ENCODE measurements at regions not wholly inside any gene's neighbourhood (a gene's known extent, or its start where the extent isn't known, plus 50 kb on each side); places are given as distances from the start of the nearest gene placed in this dataset.

DNA sequence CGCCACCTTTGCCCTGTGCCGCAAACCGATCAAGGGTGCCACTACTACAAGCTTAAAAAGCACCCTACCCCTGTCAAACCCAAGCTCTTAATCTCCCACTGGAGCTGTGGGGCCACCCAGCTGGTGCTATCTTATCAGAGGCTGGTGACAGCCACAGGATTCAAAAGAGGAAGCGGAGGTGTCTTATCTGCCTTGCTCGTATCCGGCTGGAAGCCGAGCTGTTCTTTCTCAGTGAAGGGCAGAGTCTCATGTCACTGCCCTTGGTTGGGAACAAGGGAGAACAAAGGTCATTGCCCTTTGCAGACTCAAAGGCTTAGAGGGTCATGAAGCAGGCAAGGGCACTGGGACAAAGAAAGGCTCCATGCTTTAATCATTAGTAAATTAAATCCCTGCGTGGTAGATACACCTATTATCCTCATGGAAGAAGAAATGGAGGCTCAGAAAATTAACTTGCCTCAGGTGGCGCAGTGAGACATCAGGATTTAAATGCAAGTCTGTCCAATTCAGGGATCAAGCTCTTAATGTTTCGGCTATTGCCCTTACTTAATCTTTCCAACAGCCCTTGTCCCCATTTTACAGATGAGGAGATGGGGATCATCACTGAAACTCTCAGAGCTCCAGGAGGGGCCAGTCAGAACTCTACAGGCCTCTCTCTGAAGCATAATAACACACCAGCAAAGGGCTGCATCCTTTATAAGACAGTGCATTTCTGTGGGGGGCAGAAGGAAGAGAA lies 360.0 kb upstream of the PROK2 start:
- DNase-seq = no peak

- DNase-seq = no peak
Measured at GRCh38 chr3:72143966-72144717, 359.2 kb upstream of the PROK2 start.

DNA sequence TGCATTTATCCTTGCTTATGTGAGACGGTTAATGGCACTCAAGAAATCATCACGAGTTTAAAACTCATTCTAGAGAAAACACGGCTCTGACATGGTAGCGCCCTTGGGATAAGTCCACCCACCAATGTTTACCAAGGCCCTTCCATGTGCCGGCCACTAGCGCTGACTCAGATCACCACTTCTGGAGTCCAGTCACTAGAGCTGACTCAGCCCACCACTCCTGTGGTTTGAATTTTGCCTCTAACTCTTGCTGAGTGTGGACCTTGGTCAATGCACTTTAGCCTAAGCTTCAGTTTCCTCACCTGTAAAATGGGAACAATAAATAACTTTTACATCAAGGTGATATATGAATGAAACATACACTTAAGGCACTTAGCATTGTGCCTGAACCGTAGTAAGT lies 358.4 kb upstream of the PROK2 start:
- no peak for DNase-seq

GRCh38 chr3:72142028-72142427 lies 357.1 kb upstream of the PROK2 start:
- no peak for DNase-seq

DNA sequence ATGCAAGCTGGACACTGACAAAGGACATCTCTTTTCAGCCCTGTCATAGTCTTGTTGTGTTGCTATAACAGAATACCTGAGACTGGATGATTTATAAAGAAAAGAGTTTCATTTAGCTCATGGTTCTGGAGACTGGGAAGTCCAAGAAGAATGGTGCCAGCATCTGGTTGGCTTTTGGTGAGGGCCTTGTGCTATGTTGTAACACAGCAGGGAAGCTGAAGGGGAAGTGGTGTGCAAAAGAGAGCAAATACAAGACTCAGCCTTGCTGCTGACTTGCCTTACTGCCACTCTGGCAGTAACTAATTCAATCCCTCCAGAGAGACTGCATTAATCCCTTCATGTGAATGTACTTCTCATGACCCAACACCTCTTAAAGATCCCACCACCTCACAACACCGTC lies 356.3 kb upstream of the PROK2 start:
- no peak for DNase-seq

DNA sequence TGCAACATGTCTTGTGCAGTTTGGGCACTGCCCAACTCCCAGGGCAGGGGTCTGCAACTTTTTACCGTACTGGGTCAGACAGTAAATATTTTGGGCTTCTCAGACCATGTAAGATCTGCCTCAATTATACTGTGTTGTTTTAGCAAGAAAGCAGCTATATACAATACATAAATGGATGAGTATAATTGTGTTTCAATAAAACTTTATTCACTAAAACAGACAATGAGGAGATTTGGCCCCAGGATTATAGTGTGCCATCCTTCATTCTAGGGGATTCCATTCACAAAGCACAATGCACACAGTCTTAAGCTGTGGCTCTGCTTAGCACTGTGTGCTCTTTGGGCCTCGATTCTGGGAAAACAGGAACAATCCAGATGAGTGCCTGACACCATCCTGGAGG lies 354.4 kb upstream of the PROK2 start:
- DNase-seq = no peak

- DNase-seq = no peak
Measured at GRCh38 chr3:72137865-72138861, 353.2 kb upstream of the PROK2 start.

- no peak for DNase-seq
Measured at GRCh38 chr3:72135636-72136035, 350.7 kb upstream of the PROK2 start.

- DNase-seq = no peak
Measured at GRCh38 chr3:72134989-72135451, 350.1 kb upstream of the PROK2 start.

DNA sequence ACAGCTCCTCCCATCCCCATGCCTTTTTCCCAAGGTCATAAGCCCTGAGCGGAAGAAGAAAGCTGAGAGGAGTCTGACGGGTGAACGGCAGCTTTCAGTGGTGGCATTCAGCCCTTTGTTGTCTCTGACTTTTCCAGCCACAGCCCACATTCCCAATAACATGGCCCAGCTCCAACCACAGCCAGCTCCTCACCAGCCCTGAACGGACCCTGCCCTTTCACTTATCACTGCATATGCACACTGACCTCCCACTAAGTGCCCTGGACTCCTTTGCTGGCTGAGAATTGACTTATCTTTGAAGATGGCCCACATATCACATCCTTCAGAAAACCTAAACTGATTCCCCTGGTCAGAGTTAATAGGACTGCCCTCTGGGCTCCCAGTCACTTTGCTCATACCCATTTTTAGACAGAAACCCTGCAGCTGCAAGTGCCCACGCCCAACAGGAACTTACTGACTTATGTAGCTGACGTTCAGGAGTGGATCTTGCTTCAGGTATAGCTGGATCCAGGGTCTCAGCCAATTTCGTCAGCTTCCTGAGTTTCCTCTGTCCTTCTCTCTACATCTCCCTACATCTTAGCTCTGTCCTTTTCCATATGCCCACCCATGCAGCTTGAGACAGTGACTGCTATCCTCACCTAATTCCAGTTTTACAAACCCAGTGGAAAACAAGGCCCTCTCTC lies 348.5 kb upstream of the PROK2 start:
- DNase-seq = no peak

GRCh38 chr3:72131899-72132298 lies 347.0 kb upstream of the PROK2 start:
- DNase-seq = no peak

GRCh38 chr3:72130565-72130964 lies 345.6 kb upstream of the PROK2 start:
- DNase-seq = no peak

DNA sequence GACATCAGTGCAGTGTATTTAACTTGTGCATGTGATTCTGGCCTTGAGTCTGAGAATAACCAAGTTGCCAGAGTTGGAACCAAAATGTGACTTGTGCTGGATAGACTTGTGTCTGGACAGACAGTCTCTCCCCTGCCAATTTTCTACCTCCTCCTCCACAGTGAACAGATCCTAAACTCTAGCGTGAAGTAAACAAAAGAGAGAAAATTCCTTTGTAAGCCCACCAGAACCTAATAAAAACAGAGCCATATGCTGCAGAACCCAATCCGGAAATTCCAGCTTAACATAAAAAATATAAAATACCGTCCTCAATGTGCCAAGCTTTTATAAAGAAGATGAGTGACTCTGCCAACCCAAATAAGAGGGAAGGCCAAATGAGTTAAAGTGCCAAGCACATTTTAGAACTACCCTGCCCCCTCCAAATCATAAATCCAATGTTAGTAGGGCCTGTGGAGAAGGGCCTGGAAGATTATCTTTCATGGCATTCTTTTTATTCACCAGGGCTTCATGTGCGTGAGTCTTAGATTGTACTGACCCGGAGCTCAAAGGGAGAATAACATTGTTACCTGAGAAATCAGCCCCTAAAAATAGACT lies 344.6 kb upstream of the PROK2 start:
- no peak for DNase-seq

DNA sequence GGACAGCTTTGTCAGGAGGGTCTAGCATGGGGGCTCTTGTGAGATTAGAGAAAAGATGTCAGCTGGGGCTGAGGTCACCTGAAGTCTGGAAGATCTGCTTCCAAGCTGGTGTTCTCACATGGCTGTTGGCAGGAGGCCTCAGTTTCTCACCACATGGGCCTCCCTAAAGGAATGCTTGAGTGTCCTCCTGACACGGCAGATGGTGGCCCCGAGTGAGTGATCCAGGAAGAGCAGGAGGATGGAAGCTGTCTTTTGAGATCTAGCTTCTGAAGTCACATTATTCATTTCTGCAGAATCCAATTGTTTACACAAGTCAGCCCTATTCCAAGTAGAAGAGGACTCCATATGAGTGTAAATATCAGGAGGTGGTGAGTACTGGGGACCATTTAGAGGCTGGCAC lies 344.0 kb upstream of the PROK2 start:
- no peak for DNase-seq

DNA sequence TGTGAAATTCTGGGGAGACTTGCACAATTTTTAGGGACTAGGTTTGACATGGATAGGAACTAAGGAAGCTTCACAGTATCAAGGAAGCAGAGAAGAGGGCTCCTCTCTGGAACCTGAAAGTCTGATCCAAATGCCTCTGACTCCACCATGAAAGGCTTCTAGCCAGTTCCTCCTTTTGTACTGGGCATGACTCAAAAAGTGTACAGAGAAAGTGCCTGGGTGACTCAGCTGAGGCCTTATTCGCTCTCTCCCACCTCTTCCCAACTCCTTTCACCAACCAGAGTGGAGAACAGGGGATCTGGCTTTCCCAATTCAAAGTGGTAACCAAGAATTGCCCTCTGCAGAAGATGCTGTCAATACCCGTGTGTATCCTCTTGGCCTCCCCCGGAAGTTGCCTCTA lies 342.9 kb upstream of the PROK2 start:
- DNase-seq = no peak

GRCh38 chr3:72127224-72127612 lies 342.3 kb upstream of the PROK2 start:
- no peak for DNase-seq

DNA sequence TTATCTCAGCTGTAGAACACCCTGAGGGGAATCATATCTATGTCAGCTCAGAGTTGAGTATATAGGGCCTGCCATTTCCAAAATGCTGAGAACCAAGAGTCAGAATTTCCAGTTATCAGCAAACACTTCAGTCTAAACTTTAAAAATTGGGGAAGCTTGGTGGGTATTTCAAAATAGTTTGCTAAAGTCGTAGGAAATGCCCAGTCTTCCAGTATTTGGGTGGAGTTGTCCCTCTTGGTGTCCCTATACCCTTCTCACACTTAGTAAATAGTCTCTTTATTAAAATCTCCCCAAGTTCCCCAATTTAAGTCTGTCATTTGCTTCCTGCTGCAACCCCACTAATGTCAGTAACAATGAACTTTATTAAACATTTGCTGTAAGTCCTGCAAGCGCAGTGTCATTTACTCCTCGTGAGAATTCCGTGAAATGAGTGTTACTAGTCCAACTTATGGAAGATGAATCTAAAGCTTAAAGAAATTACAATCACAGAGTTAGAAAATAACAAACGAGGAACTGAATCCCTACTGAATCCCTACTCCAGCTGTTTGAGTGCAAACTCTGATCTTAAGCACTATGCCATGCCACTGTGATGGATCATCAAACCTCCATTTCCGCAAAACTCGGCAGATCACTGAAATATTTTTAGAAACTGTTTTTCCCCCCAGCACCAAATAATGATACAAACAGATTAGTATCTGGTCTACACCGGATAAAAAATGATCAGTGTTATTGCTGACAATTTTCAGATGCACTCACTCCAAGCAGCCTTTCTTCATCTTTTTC lies 341.7 kb upstream of the PROK2 start:
- DNase-seq = no peak

- DNase-seq = no peak
Measured at GRCh38 chr3:72123908-72124441, 339.0 kb upstream of the PROK2 start.

GRCh38 chr3:72120806-72121778 lies 336.1 kb upstream of the PROK2 start:
- DNase-seq = no peak

- no peak for DNase-seq
Measured at GRCh38 chr3:72120039-72120438, 335.1 kb upstream of the PROK2 start.
